Cardiac muscle cell (in vitro differentiated cells and primary cell): ENCODE measurements at regions not wholly inside any gene's neighbourhood (a gene's known extent, or its start where the extent isn't known, plus 50 kb on each side); places are given as distances from the start of the nearest gene placed in this dataset.

ENCODE experiments used
- DNase-seq, 2 donors: peaks; one replicate each; pipeline versions ENCODE4 v3.0.0 to v3.0.0-alpha.2; 2010 to 2017; ENCODE audit warnings: low read depth in 1 of 2, low spot score in 1 of 2
- H3K27ac ChIP-seq: fragments of 200-600 bp; sonication (generic); 2 replicates; pipeline ENCODE4 v1.5.1; 2016
- H3K27me3 ChIP-seq: fragments of 200-600 bp; sonication (generic); 2 replicates; pipeline ENCODE4 v1.6.0; 2016; ENCODE audit warnings: control low read depth
- H3K36me3 ChIP-seq: fragments of 200-600 bp; sonication (generic); 2 replicates; pipeline ENCODE4 v1.5.1; 2016; ENCODE audit warnings: control low read depth
- H3K4me1 ChIP-seq: fragments of 200-600 bp; sonication (generic); 2 replicates; pipeline ENCODE4 v1.8.1; 2017; ENCODE audit warnings: low read depth, mild to moderate bottlenecking, mixed run types
- H3K4me3 ChIP-seq: fragments of 200-600 bp; sonication (generic); 2 replicates; pipeline ENCODE4 v1.5.1; 2016; ENCODE audit warnings: mild to moderate bottlenecking
- H3K9me3 ChIP-seq: fragments of 200-600 bp; sonication (generic); 2 replicates; pipeline ENCODE4 v1.5.1; 2017; ENCODE audit warnings: low read depth, mild to moderate bottlenecking, control low read depth
- TF ChIP-seq, protein P1 (sequence below): IDR thresholded peaks from 2 replicates; pipeline ENCODE4 v1.5.1; 2012; ENCODE audit warnings: low read depth, mild to moderate bottlenecking, low read length

DNA sequence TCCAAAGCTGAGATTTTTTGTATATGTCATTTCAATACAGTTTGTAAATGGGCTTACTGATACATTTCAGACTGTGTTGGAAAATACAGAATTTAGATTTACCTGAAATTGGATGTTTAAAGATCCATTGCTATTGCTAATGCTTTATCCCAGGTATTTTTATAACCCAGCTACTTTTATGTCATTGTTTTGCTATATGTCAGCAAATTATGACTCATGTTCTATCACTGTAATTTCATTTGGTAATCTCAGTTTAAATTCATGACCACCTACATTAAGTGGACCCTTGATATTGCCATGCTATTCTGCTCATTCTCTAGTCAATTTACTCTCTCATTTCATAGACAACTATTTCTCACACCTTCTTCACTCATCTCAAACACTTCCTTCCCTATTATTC is 281.2 kb downstream of the IPO8 start:
- H3K4me1 ChIP-seq: no peaks in the 10 kb centered on the region
- no peaks in the 10 kb centered on the region for H3K36me3 ChIP-seq
- TF ChIP-seq, protein P1, sequence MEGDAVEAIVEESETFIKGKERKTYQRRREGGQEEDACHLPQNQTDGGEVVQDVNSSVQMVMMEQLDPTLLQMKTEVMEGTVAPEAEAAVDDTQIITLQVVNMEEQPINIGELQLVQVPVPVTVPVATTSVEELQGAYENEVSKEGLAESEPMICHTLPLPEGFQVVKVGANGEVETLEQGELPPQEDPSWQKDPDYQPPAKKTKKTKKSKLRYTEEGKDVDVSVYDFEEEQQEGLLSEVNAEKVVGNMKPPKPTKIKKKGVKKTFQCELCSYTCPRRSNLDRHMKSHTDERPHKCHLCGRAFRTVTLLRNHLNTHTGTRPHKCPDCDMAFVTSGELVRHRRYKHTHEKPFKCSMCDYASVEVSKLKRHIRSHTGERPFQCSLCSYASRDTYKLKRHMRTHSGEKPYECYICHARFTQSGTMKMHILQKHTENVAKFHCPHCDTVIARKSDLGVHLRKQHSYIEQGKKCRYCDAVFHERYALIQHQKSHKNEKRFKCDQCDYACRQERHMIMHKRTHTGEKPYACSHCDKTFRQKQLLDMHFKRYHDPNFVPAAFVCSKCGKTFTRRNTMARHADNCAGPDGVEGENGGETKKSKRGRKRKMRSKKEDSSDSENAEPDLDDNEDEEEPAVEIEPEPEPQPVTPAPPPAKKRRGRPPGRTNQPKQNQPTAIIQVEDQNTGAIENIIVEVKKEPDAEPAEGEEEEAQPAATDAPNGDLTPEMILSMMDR: no peak
- no peak overlapping the region for H3K4me3 ChIP-seq
- H3K27ac ChIP-seq: no peak overlapping the region
- no peaks in the 10 kb centered on the region for H3K27me3 ChIP-seq
- no peaks in the 10 kb centered on the region for H3K9me3 ChIP-seq
- DNase-seq: no peak

DNA sequence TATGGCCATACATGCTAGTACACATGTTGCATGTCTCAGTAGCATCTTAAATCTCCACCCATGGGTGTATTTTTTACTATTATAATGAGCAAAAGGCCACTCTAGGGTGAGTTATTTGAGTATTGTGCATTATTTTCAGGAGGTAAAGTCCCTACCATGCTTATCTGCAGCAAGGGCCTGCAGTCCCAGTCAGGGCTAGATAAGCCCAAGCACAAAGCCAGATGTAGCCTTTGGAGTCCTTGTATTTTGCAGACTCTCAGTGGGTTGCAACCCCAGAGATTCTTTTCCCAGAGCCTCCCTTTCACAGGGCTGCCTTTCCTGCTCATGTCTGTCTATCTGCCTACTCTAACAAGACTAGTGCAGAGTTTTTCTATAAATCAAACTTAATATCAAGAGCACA is 295.3 kb downstream of the IPO8 start:
- H3K36me3 ChIP-seq: no peaks in the 10 kb centered on the region
- no peaks in the 10 kb centered on the region for H3K27me3 ChIP-seq
- DNase-seq: no peak
- H3K27ac ChIP-seq: no peak overlapping the region
- H3K4me1 ChIP-seq: no peaks in the 10 kb centered on the region
- TF ChIP-seq, protein P1: no peak
- peaks cover 2% of the 10 kb centered on the region for H3K9me3 ChIP-seq
- H3K4me3 ChIP-seq: no peak overlapping the region

DNA sequence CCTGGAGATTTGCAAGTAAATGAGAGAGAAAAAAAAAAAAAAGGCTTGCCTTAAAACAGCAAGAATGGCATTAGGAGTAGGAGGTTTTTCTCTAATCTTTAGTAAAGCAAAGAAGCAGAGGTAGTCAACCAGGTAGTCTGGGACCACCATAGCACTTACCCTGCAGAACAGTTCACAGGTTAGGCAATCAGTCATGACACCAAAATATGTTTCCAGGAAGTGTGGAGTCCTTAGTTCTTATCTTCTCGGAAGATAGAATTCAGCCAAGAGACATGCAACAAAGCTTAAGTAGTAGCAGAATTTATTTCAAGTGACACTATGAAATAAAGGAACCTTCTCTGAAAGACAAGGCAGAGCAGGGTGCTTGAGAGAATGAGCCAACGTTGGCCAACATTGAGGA is 295.8 kb downstream of the IPO8 start:
- Histone ChIP-seq H3K27me3 (no peaks in the 10 kb centered on the region), H3K9me3 (peaks cover 2% of the 10 kb centered on the region), H3K4me1 (no peaks in the 10 kb centered on the region), H3K36me3 (no peaks in the 10 kb centered on the region), H3K4me3 (no peak overlapping the region), H3K27ac (no peak overlapping the region)
- TF ChIP-seq, protein P1: no peak
- DNase-seq: no peak

DNA sequence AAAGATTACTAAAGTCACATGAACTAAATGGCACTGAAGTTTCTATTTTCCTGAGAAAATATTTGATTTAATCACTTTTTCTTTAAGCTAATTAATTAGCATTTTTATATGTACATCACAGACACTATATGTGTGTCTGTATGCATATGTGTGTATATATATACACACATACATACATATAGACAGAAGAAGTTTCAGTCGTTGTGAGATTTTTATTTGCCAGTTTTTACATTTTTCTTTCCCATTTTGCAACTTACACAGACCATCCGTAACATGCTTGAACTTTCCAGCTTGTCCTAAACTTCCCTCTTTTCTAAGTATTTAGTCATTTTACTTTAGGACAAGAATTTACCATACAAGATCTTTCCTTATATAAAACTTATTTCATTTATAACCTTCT is 299.1 kb downstream of the IPO8 start:
- TF ChIP-seq, protein P1: no peak
- DNase-seq: no peak
- Histone ChIP-seq H3K36me3 (no peaks in the 10 kb centered on the region), H3K9me3 (peaks cover 2% of the 10 kb centered on the region), H3K27ac (no peak overlapping the region), H3K4me3 (no peak overlapping the region), H3K27me3 (no peaks in the 10 kb centered on the region), H3K4me1 (no peaks in the 10 kb centered on the region)

DNA sequence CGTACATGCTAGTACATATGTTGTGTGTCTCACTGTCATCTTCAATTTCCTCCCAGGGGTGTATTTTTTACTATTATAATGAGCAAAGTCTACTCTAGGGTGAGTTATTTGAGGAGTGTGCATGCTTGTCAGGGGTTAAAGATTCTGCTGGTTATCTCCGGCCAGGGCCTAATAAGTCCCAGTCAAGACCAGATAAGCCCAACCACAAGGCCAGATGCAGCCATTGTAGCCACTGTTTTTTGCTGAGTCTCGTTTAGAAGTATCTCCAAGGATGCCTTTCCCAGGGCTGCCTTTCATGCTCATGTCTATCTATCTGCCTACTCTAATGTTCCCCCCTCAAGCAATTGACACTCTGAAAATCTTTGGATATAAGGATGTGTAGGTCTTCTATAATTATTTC is 300.5 kb downstream of the IPO8 start:
- DNase-seq: no peak
- Histone ChIP-seq H3K4me3 (no peak overlapping the region), H3K9me3 (no peaks in the 10 kb centered on the region), H3K27ac (no peak overlapping the region), H3K27me3 (no peaks in the 10 kb centered on the region), H3K4me1 (no peaks in the 10 kb centered on the region), H3K36me3 (no peaks in the 10 kb centered on the region)
- TF ChIP-seq, protein P1: no peak
